ENCODE measurements at regions not wholly inside any gene's neighbourhood (a gene's known extent, or its start where the extent isn't known, plus 50 kb on each side); places are given as distances from the start of the nearest gene placed in this dataset.

- Histone ChIP-seq H3K4me1 (no peaks in the 10 kb centered on the region), H3K27ac (no peak overlapping the region), H3K9me3 (no peaks in the 10 kb centered on the region), H3K4me3 (no peak overlapping the region), H3K36me3 (no peaks in the 10 kb centered on the region), H3K27me3 (no peaks in the 10 kb centered on the region)
- intact Hi-C loops (cut with DNase I), result no loop called here
- no peak for DNase-seq (ENCODE audit: extremely low spot score in 2 of 2)
- TF ChIP-seq POLR2AphosphoS5 (IDR thresholded peaks at IDR 0.05; ENCODE audit: insufficient read depth in 1 of 2, low read depth in 1 of 2) (no peak), POLR2A (IDR thresholded peaks at IDR 0.05) (no peak)
- TF ChIP-seq, protein P1, sequence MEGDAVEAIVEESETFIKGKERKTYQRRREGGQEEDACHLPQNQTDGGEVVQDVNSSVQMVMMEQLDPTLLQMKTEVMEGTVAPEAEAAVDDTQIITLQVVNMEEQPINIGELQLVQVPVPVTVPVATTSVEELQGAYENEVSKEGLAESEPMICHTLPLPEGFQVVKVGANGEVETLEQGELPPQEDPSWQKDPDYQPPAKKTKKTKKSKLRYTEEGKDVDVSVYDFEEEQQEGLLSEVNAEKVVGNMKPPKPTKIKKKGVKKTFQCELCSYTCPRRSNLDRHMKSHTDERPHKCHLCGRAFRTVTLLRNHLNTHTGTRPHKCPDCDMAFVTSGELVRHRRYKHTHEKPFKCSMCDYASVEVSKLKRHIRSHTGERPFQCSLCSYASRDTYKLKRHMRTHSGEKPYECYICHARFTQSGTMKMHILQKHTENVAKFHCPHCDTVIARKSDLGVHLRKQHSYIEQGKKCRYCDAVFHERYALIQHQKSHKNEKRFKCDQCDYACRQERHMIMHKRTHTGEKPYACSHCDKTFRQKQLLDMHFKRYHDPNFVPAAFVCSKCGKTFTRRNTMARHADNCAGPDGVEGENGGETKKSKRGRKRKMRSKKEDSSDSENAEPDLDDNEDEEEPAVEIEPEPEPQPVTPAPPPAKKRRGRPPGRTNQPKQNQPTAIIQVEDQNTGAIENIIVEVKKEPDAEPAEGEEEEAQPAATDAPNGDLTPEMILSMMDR (IDR thresholded peaks at IDR 0.05), result no peak
Measured at GRCh38 chr3:25218362-25218761, 209.7 kb upstream of the RARB start.

GRCh38 chr3:25226747-25227146 is 201.3 kb upstream of the RARB start:
- TF ChIP-seq POLR2AphosphoS5 (IDR thresholded peaks at IDR 0.05; ENCODE audit: insufficient read depth in 1 of 2, low read depth in 1 of 2), result no peak
- TF ChIP-seq POLR2A (IDR thresholded peaks at IDR 0.05), result no peak
- TF ChIP-seq, protein P1 (IDR thresholded peaks at IDR 0.05), result no peak
- Histone ChIP-seq H3K36me3 (no peaks in the 10 kb centered on the region), H3K9me3 (no peaks in the 10 kb centered on the region), H3K4me3 (no peak overlapping the region), H3K4me1 (no peaks in the 10 kb centered on the region), H3K27ac (no peak overlapping the region), H3K27me3 (no peaks in the 10 kb centered on the region)
- intact Hi-C loops (cut with DNase I), result no loop called here
- DNase-seq (ENCODE audit: extremely low spot score in 2 of 2), result no peak

DNA sequence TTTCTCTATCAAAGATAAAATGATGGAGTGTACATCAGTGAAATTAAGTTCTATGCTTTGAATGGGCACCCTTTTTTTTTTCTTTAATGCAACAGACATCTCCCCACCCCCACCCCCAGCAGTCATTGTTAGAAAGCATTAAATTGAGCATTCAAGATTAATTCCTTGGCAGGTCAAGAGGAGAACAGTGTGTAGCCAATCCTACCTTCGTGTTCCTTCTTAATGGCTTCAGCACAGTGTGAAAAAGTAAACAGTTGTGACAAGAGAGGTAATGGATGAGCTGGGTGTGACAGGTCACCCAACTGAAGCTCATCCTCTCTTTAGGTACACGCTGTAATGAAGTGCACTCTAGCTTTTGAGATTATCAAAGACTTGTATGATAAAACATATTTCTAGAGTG is 198.5 kb upstream of the RARB start:
- Histone ChIP-seq H3K4me3 (no peak overlapping the region), H3K27me3 (no peaks in the 10 kb centered on the region), H3K9me3 (no peaks in the 10 kb centered on the region), H3K36me3 (no peaks in the 10 kb centered on the region), H3K27ac (no peak overlapping the region), H3K4me1 (peaks cover 3% of the 10 kb centered on the region)
- DNase-seq (ENCODE audit: extremely low spot score in 2 of 2), result no peak
- TF ChIP-seq, protein P1 (IDR thresholded peaks at IDR 0.05), result no peak
- TF ChIP-seq POLR2AphosphoS5 (IDR thresholded peaks at IDR 0.05; ENCODE audit: insufficient read depth in 1 of 2, low read depth in 1 of 2), result no peak
- TF ChIP-seq POLR2A (IDR thresholded peaks at IDR 0.05), result no peak
- intact Hi-C loops (cut with DNase I), result no loop called here

DNA sequence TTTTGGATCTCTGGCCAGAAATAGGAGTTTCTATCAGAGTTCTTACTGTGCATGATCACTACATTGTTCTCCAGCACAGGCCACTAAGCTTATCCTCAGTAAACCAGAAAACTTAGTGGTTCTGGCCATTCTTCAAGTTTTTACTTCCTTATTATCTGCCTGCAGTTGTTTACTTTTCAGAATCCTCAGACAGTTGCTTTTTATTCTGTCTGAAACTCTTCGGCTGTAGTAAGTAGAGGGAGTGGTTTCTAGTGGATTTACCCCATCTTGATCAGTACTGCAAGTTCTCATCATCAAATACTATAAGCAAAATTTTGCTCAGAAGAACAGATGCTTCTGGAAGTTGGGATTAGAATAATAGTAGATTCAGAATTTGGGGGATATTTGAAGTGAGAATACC is 193.0 kb upstream of the RARB start:
- Histone ChIP-seq H3K9me3 (no peaks in the 10 kb centered on the region), H3K36me3 (no peaks in the 10 kb centered on the region), H3K4me1 (peaks cover 13% of the 10 kb centered on the region), H3K27ac (no peak overlapping the region), H3K27me3 (no peaks in the 10 kb centered on the region), H3K4me3 (no peak overlapping the region)
- intact Hi-C loops (cut with DNase I), result no loop called here
- TF ChIP-seq POLR2A (IDR thresholded peaks at IDR 0.05) (no peak), POLR2AphosphoS5 (IDR thresholded peaks at IDR 0.05; ENCODE audit: insufficient read depth in 1 of 2, low read depth in 1 of 2) (no peak)
- TF ChIP-seq, protein P1 (IDR thresholded peaks at IDR 0.05), result no peak
- DNase-seq (ENCODE audit: extremely low spot score in 2 of 2), result no peak

GRCh38 chr3:25235466-25235865 is 192.6 kb upstream of the RARB start:
- TF ChIP-seq POLR2A (IDR thresholded peaks at IDR 0.05) (no peak), POLR2AphosphoS5 (IDR thresholded peaks at IDR 0.05; ENCODE audit: insufficient read depth in 1 of 2, low read depth in 1 of 2) (no peak)
- TF ChIP-seq, protein P1 (IDR thresholded peaks at IDR 0.05), result no peak
- DNase-seq (ENCODE audit: extremely low spot score in 2 of 2), result no peak
- no peaks in the 10 kb centered on the region for H3K36me3 ChIP-seq
- H3K27me3 ChIP-seq, result no peaks in the 10 kb centered on the region
- intact Hi-C loops (cut with DNase I), result no loop called here
- no peak overlapping the region for H3K4me3 ChIP-seq
- peaks cover 13% of the 10 kb centered on the region for H3K4me1 ChIP-seq
- H3K9me3 ChIP-seq, result no peaks in the 10 kb centered on the region
- no peak overlapping the region for H3K27ac ChIP-seq
